Kasumi-1 (cell line): ENCODE measurements at regions not wholly inside any gene's neighbourhood (a gene's known extent, or its start where the extent isn't known, plus 50 kb on each side); places are given as distances from the start of the nearest gene placed in this dataset.

Experiments
- DNase-seq, 2 experiments: peaks; one replicate each; lab custom pipeline; 2025; lab: John Stamatoyannopoulos, UW

GRCh38 chr4:183852910-183853547 is 52.1 kb upstream of the STOX2 start:
- no peak for DNase-seq

GRCh38 chr4:183853548-183853940 is 51.6 kb upstream of the STOX2 start:
- no peak for DNase-seq
